Caco-2 (cell line): ENCODE measurements at regions not wholly inside any gene's neighbourhood (a gene's known extent, or its start where the extent isn't known, plus 50 kb on each side); places are given as distances from the start of the nearest gene placed in this dataset.

ENCODE experiments used
- BruUV-seq: library from RNA; stranded (reverse); fragments of 400-500 nt; replicated peaks from 2 replicates; lab custom pipeline; 2021; lab: Mats Ljungman, UMichigan
- CTCF ChIA-PET: fragments of 300-600 bp; sonication (Branson Sonifier 250); formaldehyde crosslinking; loops from one replicate; lab custom pipeline; 2022; ENCODE audit warnings: antibody characterized with exemption; lab: Charles Lee
- POLR2A ChIA-PET: fragments of 300-600 bp; sonication (Branson Sonifier 250); formaldehyde crosslinking; loops from one replicate; lab custom pipeline; 2022; ENCODE audit warnings: antibody characterized with exemption; lab: Charles Lee
- DNase-seq, 2 experiments: peaks; one replicate each; pipeline versions ENCODE4 v3.0.0 to v3.0.0-alpha.2; 2020 to 2022
- H3K27me3 ChIP-seq: replicated peaks from 2 replicates; pipeline ENCODE4 v1.6.0; 2011; ENCODE audit warnings: low read length; ENCODE audit not compliant: control insufficient read depth, insufficient read depth
- H3K36me3 ChIP-seq: 2 replicates; pipeline ENCODE4 v1.5.1; 2011; ENCODE audit warnings: low read length; ENCODE audit not compliant: control insufficient read depth, insufficient read depth
- H3K4me1 ChIP-seq: fragments of 250-450 bp; sonication (Bioruptor Pico); 2 replicates; pipeline ENCODE4 v1.5.1; 2020; ENCODE audit warnings: mild to moderate bottlenecking
- H3K4me3 ChIP-seq: 2 replicates; pipeline ENCODE4 v1.5.1; 2011; ENCODE audit warnings: low read depth, mild to moderate bottlenecking, control low read depth, low read length
- H3K9me3 ChIP-seq: fragments of 250-450 bp; sonication (Bioruptor Pico); 2 replicates; pipeline ENCODE4 v1.5.1; 2020; ENCODE audit warnings: mild to moderate bottlenecking, moderate library complexity
- H3K27ac Mint-ChIP-seq: one replicate; pipeline ENCODE4 v1.8.0; 2022; ENCODE audit warnings: mixed read lengths; ENCODE audit not compliant: unreplicated experiment
- H3K27me3 Mint-ChIP-seq: one replicate; pipeline ENCODE4 v1.8.0; 2022; ENCODE audit warnings: mixed read lengths; ENCODE audit not compliant: insufficient read depth, unreplicated experiment
- H3K36me3 Mint-ChIP-seq: one replicate; pipeline ENCODE4 v1.8.0; 2022; ENCODE audit warnings: mild to moderate bottlenecking, mixed read lengths; ENCODE audit not compliant: insufficient read depth, unreplicated experiment
- H3K4me1 Mint-ChIP-seq: one replicate; pipeline ENCODE4 v1.8.0; 2022; ENCODE audit warnings: low read depth, mixed read lengths; ENCODE audit not compliant: unreplicated experiment
- H3K4me3 Mint-ChIP-seq: one replicate; pipeline ENCODE4 v1.8.0; 2022; ENCODE audit warnings: mild to moderate bottlenecking, moderate library complexity, mixed read lengths; ENCODE audit not compliant: unreplicated experiment
- H3K9me3 Mint-ChIP-seq: one replicate; pipeline ENCODE4 v1.8.0; 2022; ENCODE audit warnings: mixed read lengths; ENCODE audit not compliant: unreplicated experiment
- CTCF ChIP-seq, 2 experiments: fragments of 200-600 bp in 1 of 2; IDR thresholded peaks; 1 replicate in 1 of 2; 2 replicates in 1 of 2; pipeline versions ENCODE4 v1.5.1 to v1.8.0; 2011 to 2022; ENCODE audit warnings: antibody characterized with exemption in 1 of 2, control low read depth in 1 of 2, inconsistent platforms in 1 of 2, low read depth in 1 of 2, low read length in 1 of 2, mild to moderate bottlenecking in 1 of 2, moderate library complexity in 1 of 2; ENCODE audit not compliant: insufficient read depth in 1 of 2, severe bottlenecking in 1 of 2, unreplicated experiment in 1 of 2
- intact Hi-C: fragments of 100-400 bp; cut with micrococcal nuclease; formaldehyde crosslinking; loops from one replicate; pipeline ENCODE4 v1.10.0; 2022; ENCODE audit not compliant: unreplicated experiment

GRCh38 chr3:194983620-194984019 is 287.3 kb downstream of the XXYLT1 start:
- intact Hi-C loops: no loop called here
- ChIA-PET CTCF (no interaction called here), POLR2A (no interaction called here)
- no TSS peak for BruUV-seq
- TF ChIP-seq CTCF (IDR thresholded peaks at IDR 0.05; ENCODE audit: insufficient read depth in 1 of 2, low read depth in 1 of 2, low read length in 1 of 2, severe bottlenecking in 1 of 2, unreplicated experiment in 1 of 2): no peak
- peaks cover 4% of the 10 kb centered on the region; the same call in 1 of the 2 replicates for H3K9me3 ChIP-seq
- H3K4me1 ChIP-seq: no peaks in the 10 kb centered on the region
- no peak for DNase-seq
- H3K27me3 Mint-ChIP-seq: peaks cover 7% of the 10 kb centered on the region
- no peak overlapping the region for H3K4me3 ChIP-seq
- no peaks in the 10 kb centered on the region for H3K4me1 Mint-ChIP-seq
- H3K9me3 Mint-ChIP-seq: peaks cover 9% of the 10 kb centered on the region
- H3K36me3 Mint-ChIP-seq: no peaks in the 10 kb centered on the region
- H3K36me3 ChIP-seq: no peaks in the 10 kb centered on the region
- H3K27me3 ChIP-seq: no peaks in the 10 kb centered on the region
- no peak overlapping the region for H3K4me3 Mint-ChIP-seq
- H3K27ac Mint-ChIP-seq: no peak overlapping the region

- CTCF ChIA-PET: interaction anchor here (1.4 kb wide), 1 partner anchor 31 kb away, joined by 6 read pairs; no protein-coding TSS in a partner anchor
- no peaks in the 10 kb centered on the region for H3K36me3 ChIP-seq
- H3K4me1 ChIP-seq: no peaks in the 10 kb centered on the region
- no peak overlapping the region for H3K4me3 ChIP-seq
- H3K9me3 Mint-ChIP-seq: peaks cover 9% of the 10 kb centered on the region
- intact Hi-C loops: no loop called here
- no TSS peak for BruUV-seq
- peaks cover 7% of the 10 kb centered on the region for H3K27me3 Mint-ChIP-seq
- H3K4me1 Mint-ChIP-seq: no peaks in the 10 kb centered on the region
- POLR2A ChIA-PET: no interaction called here
- no peak overlapping the region for H3K27ac Mint-ChIP-seq
- DNase-seq: no peak
- no peaks in the 10 kb centered on the region for H3K36me3 Mint-ChIP-seq
- no peak for TF ChIP-seq CTCF (IDR thresholded peaks at IDR 0.05; ENCODE audit: insufficient read depth in 1 of 2, low read depth in 1 of 2, low read length in 1 of 2, severe bottlenecking in 1 of 2, unreplicated experiment in 1 of 2)
- peaks cover 4% of the 10 kb centered on the region; the same call in 1 of the 2 replicates for H3K9me3 ChIP-seq
- H3K27me3 ChIP-seq: no peaks in the 10 kb centered on the region
- peak overlapping the region; percentile 57 for H3K4me3 Mint-ChIP-seq
Observed at GRCh38 chr3:194984066-194984465, 286.9 kb downstream of the XXYLT1 start.

GRCh38 chr3:194984622-194985021 is 286.3 kb downstream of the XXYLT1 start:
- CTCF ChIA-PET: interaction anchor here (0.5 to 2.5 kb wide), 4 partner anchors 18 to 302 kb away, joined by 3 to 21 read pairs (median 6); no protein-coding TSS in a partner anchor

More at GRCh38 chr3:194984622-194985021, 286.3 kb downstream of the XXYLT1 start:
- Histone ChIP-seq H3K4me3 (peak overlapping the region; percentile 38), H3K36me3 (no peaks in the 10 kb centered on the region), H3K4me1 (no peaks in the 10 kb centered on the region), H3K9me3 (peaks cover 4% of the 10 kb centered on the region; the same call in 1 of the 2 replicates), H3K27me3 (no peaks in the 10 kb centered on the region)
- POLR2A ChIA-PET: no interaction called here
- Mint-ChIP-seq H3K27me3 (peaks cover 4% of the 10 kb centered on the region), H3K4me1 (no peaks in the 10 kb centered on the region), H3K9me3 (peaks cover 9% of the 10 kb centered on the region), H3K4me3 (peak overlapping the region; percentile 57), H3K27ac (no peak overlapping the region), H3K36me3 (no peaks in the 10 kb centered on the region)
- no peak for TF ChIP-seq CTCF (IDR thresholded peaks at IDR 0.05; ENCODE audit: insufficient read depth in 1 of 2, low read depth in 1 of 2, low read length in 1 of 2, severe bottlenecking in 1 of 2, unreplicated experiment in 1 of 2)
- no peak for DNase-seq
- BruUV-seq: no TSS peak
- intact Hi-C loops: loop anchor here (1.0 kb wide), 1 partner anchor 302 kb away; no protein-coding TSS in a partner anchor
